Liver (tissue), 8 donors: ENCODE measurements at regions not wholly inside any gene's neighbourhood (a gene's known extent, or its start where the extent isn't known, plus 50 kb on each side); places are given as distances from the start of the nearest gene placed in this dataset.

Experiments
- DNase-seq: peaks from one replicate; pipeline ENCODE4 v3.0.0-alpha.2; 2017; ENCODE audit warnings: low spot score
- H3K27ac ChIP-seq, 2 donors: one replicate each; pipeline ENCODE4 v1.7.0; 2013; ENCODE audit warnings: inconsistent platforms in 2 of 2, low read length in 2 of 2, control low read depth in 1 of 2, low read depth in 1 of 2, mild to moderate bottlenecking in 1 of 2
- H3K27me3 ChIP-seq, 4 donors: one replicate each; pipeline versions ENCODE4 v1.6.1 to v1.7.0; 2013; ENCODE audit warnings: low read length in 3 of 4, inconsistent platforms in 1 of 4, mild to moderate bottlenecking in 1 of 4, moderate library complexity in 1 of 4; ENCODE audit not compliant: control insufficient read depth in 4 of 4, insufficient read depth in 4 of 4
- H3K36me3 ChIP-seq, 4 donors: one replicate each; pipeline versions ENCODE4 v1.6.1 to v1.7.0; 2013; ENCODE audit warnings: low read length in 3 of 4, mild to moderate bottlenecking in 3 of 4, low read depth in 1 of 4, moderate library complexity in 1 of 4; ENCODE audit not compliant: control insufficient read depth in 4 of 4, insufficient read depth in 3 of 4
- H3K4me1 ChIP-seq, 4 donors: one replicate each; pipeline versions ENCODE4 v1.6.1 to v1.7.0; 2013; ENCODE audit warnings: low read length in 3 of 4, mild to moderate bottlenecking in 3 of 4, moderate library complexity in 1 of 4; ENCODE audit not compliant: control insufficient read depth in 4 of 4, insufficient read depth in 4 of 4
- H3K4me3 ChIP-seq, 3 donors: one replicate each; pipeline versions ENCODE4 v1.6.1 to v1.7.0; 2013; ENCODE audit warnings: low read length in 3 of 3, control low read depth in 1 of 3, low read depth in 1 of 3, mild to moderate bottlenecking in 1 of 3
- H3K9ac ChIP-seq, 2 donors: one replicate each; pipeline ENCODE4 v1.7.0; 2013; ENCODE audit warnings: low read length in 2 of 2, mild to moderate bottlenecking in 2 of 2, moderate library complexity in 2 of 2, control low read depth in 1 of 2, low read depth in 1 of 2
- H3K9me3 ChIP-seq, 4 donors: one replicate each; pipeline versions ENCODE4 v1.6.1 to v1.7.0; 2013; ENCODE audit warnings: low read length in 3 of 4; ENCODE audit not compliant: control insufficient read depth in 4 of 4
- ATF3 ChIP-seq: IDR thresholded peaks from 2 replicates; pipeline ENCODE4 v1.6.1; 2016; ENCODE audit warnings: antibody characterized with exemption
- CTCF ChIP-seq: fragments of 150-350 bp; IDR thresholded peaks from 2 replicates; pipeline ENCODE4 v1.5.1; 2017; ENCODE audit warnings: improper control_type of control experiment, low read depth, low read length; ENCODE audit not compliant: missing input control
- EGR1 ChIP-seq, 2 donors: IDR thresholded peaks; 2 replicates each; pipeline ENCODE4 v1.6.1; 2016 to 2018; ENCODE audit warnings: antibody characterized with exemption in 2 of 2, low read depth in 2 of 2
- FOXA1 ChIP-seq: IDR thresholded peaks from 2 replicates; pipeline ENCODE4 v1.6.1; 2016; ENCODE audit warnings: antibody characterized with exemption
- FOXA2 ChIP-seq: IDR thresholded peaks from 2 replicates; pipeline ENCODE4 v1.6.1; 2016; ENCODE audit warnings: antibody characterized with exemption
- GABPA ChIP-seq, 2 donors: IDR thresholded peaks in 1 of 2; conservative IDR thresholded peaks in 1 of 2; 2 replicates each; pipeline ENCODE4 v1.6.1; 2016; ENCODE audit warnings: antibody characterized with exemption in 2 of 2, mild to moderate bottlenecking in 1 of 2, moderate library complexity in 1 of 2
- HNF4A ChIP-seq, 2 donors: conservative IDR thresholded peaks; 2 replicates each; pipeline ENCODE4 v1.6.1; 2016; ENCODE audit warnings: antibody characterized with exemption in 2 of 2, mild to moderate bottlenecking in 2 of 2
- HNF4G ChIP-seq: IDR thresholded peaks from 2 replicates; pipeline ENCODE4 v1.6.1; 2016; ENCODE audit warnings: antibody characterized with exemption
- JUND ChIP-seq, 2 donors: IDR thresholded peaks; 2 replicates each; pipeline ENCODE4 v1.6.1; 2016; ENCODE audit warnings: antibody characterized with exemption in 2 of 2
- MAX ChIP-seq: IDR thresholded peaks from 2 replicates; pipeline ENCODE4 v1.6.1; 2016; ENCODE audit warnings: antibody characterized with exemption
- NR2F2 ChIP-seq: IDR thresholded peaks from 2 replicates; pipeline ENCODE4 v1.6.1; 2016; ENCODE audit warnings: antibody characterized with exemption
- RAD21 ChIP-seq, 2 donors: IDR thresholded peaks; 2 replicates each; pipeline ENCODE4 v1.6.1; 2016; ENCODE audit warnings: antibody characterized with exemption in 2 of 2, mild to moderate bottlenecking in 2 of 2
- REST ChIP-seq: IDR thresholded peaks from 2 replicates; pipeline ENCODE4 v1.6.1; 2016; ENCODE audit warnings: antibody characterized with exemption, mild to moderate bottlenecking
- RXRA ChIP-seq, 2 donors: IDR thresholded peaks; 2 replicates each; pipeline ENCODE4 v1.6.1; 2017 to 2018; ENCODE audit warnings: antibody characterized with exemption in 2 of 2, mild to moderate bottlenecking in 1 of 2
- SP1 ChIP-seq: IDR thresholded peaks from 2 replicates; pipeline ENCODE4 v1.6.1; 2018; ENCODE audit warnings: antibody characterized with exemption, mild to moderate bottlenecking
- TAF1 ChIP-seq: conservative IDR thresholded peaks from 2 replicates; pipeline ENCODE4 v1.6.1; 2016; ENCODE audit warnings: antibody characterized with exemption, mild to moderate bottlenecking
- YY1 ChIP-seq: IDR thresholded peaks from 2 replicates; pipeline ENCODE4 v1.6.1; 2016; ENCODE audit warnings: antibody characterized with exemption, mild to moderate bottlenecking
- WGBS: extraction: QIAGEN DNeasy Blood & Tissue Kit; methylation state at CpG from one replicate; pipeline ENCODE4 v1.1.7; 2013; 5-methylcytosine and 5-hydroxymethylcytosine counted together
- donor health status: healthy.
- donor health status: healthy.
- donor health status: healthy.
- donor health status: healthy.
- donor health status: healthy.

- Histone ChIP-seq H3K4me3 (no peak overlapping the region), H3K4me1 (no peaks in the 10 kb centered on the region), H3K27ac (no peak overlapping the region), H3K9ac (no peak overlapping the region), H3K36me3 (no peaks in the 10 kb centered on the region), H3K27me3 (no peaks in the 10 kb centered on the region), H3K9me3 (peaks cover 0 to 2% (median under 1%) of the 10 kb centered on the region in 4 donors)
- no peak for TF ChIP-seq ATF3
- no peak for TF ChIP-seq RAD21 (IDR thresholded peaks at IDR 0.05)
- TF ChIP-seq JUND (IDR thresholded peaks at IDR 0.05), result no peak
- TF ChIP-seq YY1, result no peak
- TF ChIP-seq MAX, result no peak
- TF ChIP-seq REST, result no peak
- TF ChIP-seq SP1, result no peak
- WGBS, result 87% methylated on average over 1 of the region's 1 CpG
- no peak for DNase-seq
Measured at GRCh38 chr1:242764161-242764560, 239.7 kb upstream of the PLD5 start.

GRCh38 chr1:242761556-242761955 lies 237.1 kb upstream of the PLD5 start:
- H3K4me1 ChIP-seq, result no peaks in the 10 kb centered on the region

More at GRCh38 chr1:242761556-242761955, 237.1 kb upstream of the PLD5 start:
- Histone ChIP-seq H3K27me3 (peaks cover 0 to 2% (median 0%) of the 10 kb centered on the region in 4 donors), H3K9me3 (peaks cover 0 to 2% (median under 1%) of the 10 kb centered on the region in 4 donors), H3K4me3 (no peak overlapping the region), H3K9ac (no peak overlapping the region), H3K27ac (no peak overlapping the region), H3K36me3 (no peaks in the 10 kb centered on the region)
- TF ChIP-seq RXRA (IDR thresholded peaks at IDR 0.05) (no peak), CTCF (no peak), MAX (no peak), TAF1 (no peak), ATF3 (no peak), EGR1 (IDR thresholded peaks at IDR 0.05; ENCODE audit: low read depth in 2 of 2) (no peak), HNF4A (conservative IDR thresholded peaks at IDR 0.05) (no peak), FOXA2 (no peak), YY1 (no peak), REST (no peak), RAD21 (IDR thresholded peaks at IDR 0.05) (no peak), SP1 (no peak), GABPA (IDR thresholded peaks at IDR 0.05 in 1 of 2, conservative IDR thresholded peaks at IDR 0.05 in 1 of 2) (no peak), FOXA1 (no peak), HNF4G (no peak), NR2F2 (no peak), JUND (IDR thresholded peaks at IDR 0.05) (no peak)
- 68% methylated on average over 3 of the region's 3 CpGs for WGBS
- no peak for DNase-seq
